ENCODE measurements at regions not wholly inside any gene's neighbourhood (a gene's known extent, or its start where the extent isn't known, plus 50 kb on each side); places are given as distances from the start of the nearest gene placed in this dataset.

- no peak for DNase-seq
Measured at GRCh38 chr16:6105115-6105514, 1007.5 kb upstream of the EEF2KMT start.

- DNase-seq: no peak
Measured at GRCh38 chr16:6104428-6104827, 1006.8 kb upstream of the EEF2KMT start.

- DNase-seq: no peak
Measured at GRCh38 chr16:6103561-6103960, 1006.0 kb upstream of the EEF2KMT start.

GRCh38 chr16:6099102-6099501 is 1001.5 kb upstream of the EEF2KMT start:
- DNase-seq: no peak

DNA sequence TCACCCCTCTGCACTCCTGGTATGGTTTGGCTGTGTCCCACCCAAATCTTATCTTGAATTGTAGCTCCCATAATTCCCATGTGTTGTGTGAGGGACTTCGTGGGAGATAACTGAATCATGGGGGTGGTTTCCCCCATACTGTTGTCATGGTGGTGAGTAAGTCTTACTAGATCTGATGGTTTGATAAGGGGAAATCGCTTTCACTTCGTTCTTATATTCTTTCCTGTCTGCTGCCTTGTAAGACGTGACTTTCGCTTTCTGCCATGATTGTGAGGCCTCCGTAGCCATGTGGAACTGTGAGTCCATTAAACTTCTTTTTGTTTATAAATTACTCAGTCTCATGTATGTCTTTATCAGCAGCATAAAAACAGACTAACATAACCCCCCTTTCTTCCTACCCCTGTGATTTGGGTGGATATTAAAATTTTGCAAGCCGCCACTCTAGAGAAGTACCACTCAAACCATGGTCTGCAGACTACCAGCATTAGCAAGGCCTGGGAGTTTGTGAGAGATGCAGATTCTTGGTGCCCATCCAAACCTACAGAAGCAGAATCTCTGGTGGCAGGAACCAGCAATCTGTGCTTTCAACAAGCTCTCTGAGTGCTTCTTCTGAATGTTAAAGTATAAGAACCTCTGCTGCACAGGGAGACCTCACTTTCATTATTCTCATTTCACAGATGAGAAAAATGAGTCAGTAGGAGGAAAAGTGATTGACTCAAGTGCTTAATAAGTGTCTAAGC is 999.5 kb upstream of the EEF2KMT start:
- DNase-seq: no peak

DNA sequence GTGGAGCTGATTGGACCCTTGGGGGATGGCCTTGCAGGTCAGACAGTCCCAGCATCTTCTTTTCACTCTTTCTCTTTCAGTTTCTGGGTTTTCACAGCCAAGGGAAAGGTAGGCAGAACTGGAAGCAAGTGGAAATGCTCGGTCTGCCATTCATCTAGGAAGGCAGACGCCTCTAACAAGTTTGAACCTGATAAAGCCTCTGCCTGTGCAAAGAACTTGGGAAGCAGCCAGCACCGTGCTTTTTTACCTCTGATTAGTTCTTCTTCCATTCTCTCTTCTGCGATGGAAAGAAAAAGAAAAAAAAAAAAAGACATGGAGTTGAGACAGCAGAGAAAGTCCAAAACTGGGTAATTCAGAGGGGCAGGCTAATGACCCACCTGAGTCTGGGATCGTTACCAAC is 997.8 kb upstream of the EEF2KMT start:
- DNase-seq: no peak

- no peak for DNase-seq
Measured at GRCh38 chr16:6091021-6091420, 993.4 kb upstream of the EEF2KMT start.

- no peak for DNase-seq
Measured at GRCh38 chr16:6081320-6081976, 983.9 kb upstream of the EEF2KMT start.

DNA sequence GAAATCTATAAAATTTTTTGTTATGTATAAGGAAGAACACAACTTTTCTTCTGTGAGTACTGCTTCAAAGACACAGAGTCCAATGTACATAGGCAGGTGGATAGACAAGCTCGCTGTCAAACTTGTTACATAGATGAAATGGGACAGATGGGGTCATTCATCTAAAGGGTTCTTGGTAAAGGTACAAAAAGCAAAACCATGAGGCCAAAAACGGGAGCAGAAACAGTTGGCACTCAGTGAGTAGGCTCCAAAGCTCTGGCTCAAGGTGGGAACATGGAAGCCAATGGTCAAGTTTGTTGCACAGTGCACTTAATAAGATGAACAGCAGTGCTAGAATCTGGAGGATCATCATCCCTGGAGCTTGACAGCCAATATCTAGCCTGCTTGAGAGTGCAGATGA is 979.0 kb upstream of the EEF2KMT start:
- DNase-seq: no peak

GRCh38 chr16:6068063-6068462 is 970.5 kb upstream of the EEF2KMT start:
- no peak for DNase-seq

GRCh38 chr16:6066652-6067051 is 969.1 kb upstream of the EEF2KMT start:
- DNase-seq: no peak

GRCh38 chr16:6063526-6063925 is 965.9 kb upstream of the EEF2KMT start:
- DNase-seq: no peak

DNA sequence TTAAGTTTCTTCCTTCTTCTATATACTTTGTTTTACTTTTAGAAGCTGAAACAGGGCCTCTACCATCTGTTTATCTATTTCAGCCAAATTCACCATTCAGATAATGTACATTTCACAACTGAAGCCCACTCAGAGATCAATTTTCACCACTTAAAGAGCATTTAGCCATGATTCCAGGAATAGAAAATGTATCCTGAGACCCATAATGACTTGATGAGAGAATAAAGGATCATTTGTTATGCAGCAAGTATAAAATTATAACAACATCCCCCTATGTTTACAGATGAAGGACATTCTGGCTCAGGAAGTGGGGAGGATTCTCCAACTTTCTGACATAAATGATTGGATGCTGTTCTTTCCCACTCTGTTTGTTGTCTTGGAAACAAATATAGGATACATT is 962.1 kb upstream of the EEF2KMT start:
- no peak for DNase-seq

DNA sequence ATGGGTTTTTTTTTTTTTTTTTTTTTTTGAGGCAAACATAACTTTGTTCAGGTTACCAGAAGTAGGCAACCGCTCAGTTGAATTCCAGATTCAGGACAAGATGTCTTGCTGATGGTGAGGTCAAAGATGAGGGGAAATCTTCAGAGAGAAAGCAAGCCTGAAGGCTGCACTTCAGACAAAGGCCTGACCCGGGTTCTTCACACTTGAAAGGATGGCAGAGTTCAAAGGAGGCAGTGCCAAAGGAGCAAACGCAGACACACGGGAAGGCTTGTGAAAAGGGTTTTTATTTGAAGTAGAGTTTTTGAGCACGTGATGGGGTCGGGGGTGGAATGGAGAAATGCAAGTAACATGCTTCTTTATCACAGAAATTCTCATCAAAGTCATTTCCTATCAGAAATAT is 960.2 kb upstream of the EEF2KMT start:
- DNase-seq: no peak

GRCh38 chr16:6048017-6048416 is 950.4 kb upstream of the EEF2KMT start:
- no peak for DNase-seq

DNA sequence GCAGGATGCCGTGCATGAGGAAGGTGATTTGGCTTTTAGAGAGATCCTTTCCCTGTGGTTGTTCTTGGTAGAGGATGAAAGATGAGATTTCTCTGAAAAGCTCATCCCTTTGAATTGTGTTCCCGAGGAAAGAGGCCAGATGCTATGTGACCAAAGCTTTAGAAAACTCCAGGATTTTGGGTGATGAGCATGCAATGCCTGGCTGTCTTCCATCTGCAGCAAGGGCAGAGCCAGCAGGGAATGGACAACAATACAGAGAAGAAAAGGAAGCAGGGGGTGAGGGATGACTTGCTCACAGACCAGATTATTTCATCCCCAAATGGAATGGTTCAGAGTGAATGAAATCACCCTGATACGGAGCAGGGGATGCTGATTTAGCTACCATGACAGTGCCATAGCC is 949.7 kb upstream of the EEF2KMT start:
- DNase-seq: no peak

- DNase-seq: no peak
Measured at GRCh38 chr16:6038941-6039645, 941.5 kb upstream of the EEF2KMT start.

DNA sequence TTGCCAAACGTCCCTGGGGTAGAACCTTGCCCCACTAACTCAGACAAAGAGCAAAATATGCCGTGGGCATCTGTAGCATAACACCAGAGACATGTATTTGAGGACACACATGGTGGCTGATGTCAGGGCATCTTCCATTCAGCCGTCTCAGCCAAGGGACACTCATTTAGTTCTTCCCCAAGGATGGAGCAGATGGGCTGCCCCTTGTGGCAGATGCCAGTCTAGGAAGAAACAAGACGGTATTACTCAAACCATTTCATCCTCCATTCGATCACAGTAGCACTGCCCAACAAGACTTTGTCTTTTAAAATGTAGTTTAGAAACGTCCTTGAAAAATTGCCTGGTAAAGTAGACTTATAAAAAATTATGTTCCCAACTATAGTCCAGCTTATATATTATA is 937.6 kb upstream of the EEF2KMT start:
- DNase-seq: no peak

GRCh38 chr16:6034511-6034910 is 936.9 kb upstream of the EEF2KMT start:
- DNase-seq: no peak

- DNase-seq: no peak
Measured at GRCh38 chr16:6032438-6032837, 934.8 kb upstream of the EEF2KMT start.

DNA sequence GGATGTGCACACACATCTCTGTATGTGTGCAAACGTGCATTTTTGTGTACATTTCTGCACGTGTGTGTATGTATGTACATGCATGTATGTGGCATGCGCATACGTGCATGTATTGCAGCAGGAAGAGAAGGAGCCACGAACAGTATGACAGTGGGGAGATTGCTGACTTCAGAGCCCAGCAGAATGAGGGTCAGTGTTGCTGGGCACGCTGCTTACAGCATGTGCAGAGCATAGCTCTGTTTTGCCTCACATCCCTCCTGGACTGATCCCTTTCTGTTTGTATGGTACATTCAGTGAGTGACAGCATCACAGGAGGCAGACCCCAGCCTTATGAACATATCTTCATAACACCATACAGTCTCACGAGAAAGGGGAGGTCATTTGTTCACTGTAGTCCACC is 934.0 kb upstream of the EEF2KMT start:
- no peak for DNase-seq

- no peak for DNase-seq
Measured at GRCh38 chr16:6031102-6031501, 933.5 kb upstream of the EEF2KMT start.

- no peak for DNase-seq
Measured at GRCh38 chr16:6027733-6028132, 930.1 kb upstream of the EEF2KMT start.

GRCh38 chr16:6023449-6023848 is 925.9 kb upstream of the EEF2KMT start:
- no peak for DNase-seq

Data from COR-L47 (cell line).